Mesenteric fat pad (tissue), 1 donor: ENCODE measurements at regions not wholly inside any gene's neighbourhood (a gene's known extent, or its start where the extent isn't known, plus 50 kb on each side); places are given as distances from the start of the nearest gene placed in this dataset.
"Not testable (repeated sequence)": the region's sequence is repeated elsewhere in the genome, so short reads cannot be mapped to it uniquely, and the experiment has no call there.

Source experiments
- DNase-seq: peaks from one replicate; pipeline ENCODE4 v3.0.0-alpha.2; 2020; ENCODE audit warnings: low spot score
- donor health status: DM: yes; HTN: yes; CAD: no.

- DNase-seq: no peak
Observed at GRCh38 chr11:29260939-29261705, 755.7 kb downstream of the KCNA4 start.

GRCh38 chr11:29258411-29258810 lies 758.4 kb downstream of the KCNA4 start:
- DNase-seq: no peak

- DNase-seq: no peak
Observed at GRCh38 chr11:29256580-29256979, 760.2 kb downstream of the KCNA4 start.

GRCh38 chr11:29255401-29255800 lies 761.4 kb downstream of the KCNA4 start:
- DNase-seq: no peak

DNA sequence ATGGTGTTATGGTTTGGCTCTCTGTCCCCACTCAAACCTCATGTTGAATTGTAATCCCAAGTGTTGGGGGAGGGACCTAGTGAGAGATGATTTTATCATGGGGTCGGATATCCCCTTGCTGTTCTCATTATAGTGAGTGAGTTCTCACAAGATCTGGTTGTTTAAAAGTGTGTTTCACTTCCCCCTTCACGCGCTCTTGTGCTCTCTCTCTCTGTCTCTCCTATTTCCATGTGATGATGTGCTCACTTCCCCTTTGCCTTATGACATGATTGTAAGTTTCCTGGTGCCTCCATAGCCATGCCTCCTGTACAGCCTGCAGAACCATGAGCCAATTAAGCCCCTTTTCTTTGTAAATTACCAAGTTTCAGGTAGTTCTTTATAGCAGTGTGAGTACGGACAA lies 765.1 kb downstream of the KCNA4 start:
- no peak for DNase-seq

DNA sequence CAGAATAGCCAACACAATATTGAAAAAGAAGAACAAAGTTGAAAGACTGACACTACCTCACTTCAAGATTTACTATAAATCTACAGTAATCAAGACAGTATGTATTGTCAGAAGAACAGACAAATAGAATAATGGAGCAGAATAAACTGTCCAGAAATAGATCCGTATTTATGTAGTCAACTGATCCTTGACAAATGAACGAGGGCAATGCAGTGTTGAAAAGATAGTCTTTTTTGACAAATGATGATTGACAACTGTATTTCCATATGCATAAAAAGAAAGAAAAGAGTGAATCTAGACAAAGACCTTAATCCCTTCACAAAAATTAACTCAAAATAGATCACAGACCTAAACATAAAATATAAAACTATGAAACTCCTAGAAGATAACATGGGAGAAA lies 767.1 kb downstream of the KCNA4 start:
- no peak for DNase-seq

DNA sequence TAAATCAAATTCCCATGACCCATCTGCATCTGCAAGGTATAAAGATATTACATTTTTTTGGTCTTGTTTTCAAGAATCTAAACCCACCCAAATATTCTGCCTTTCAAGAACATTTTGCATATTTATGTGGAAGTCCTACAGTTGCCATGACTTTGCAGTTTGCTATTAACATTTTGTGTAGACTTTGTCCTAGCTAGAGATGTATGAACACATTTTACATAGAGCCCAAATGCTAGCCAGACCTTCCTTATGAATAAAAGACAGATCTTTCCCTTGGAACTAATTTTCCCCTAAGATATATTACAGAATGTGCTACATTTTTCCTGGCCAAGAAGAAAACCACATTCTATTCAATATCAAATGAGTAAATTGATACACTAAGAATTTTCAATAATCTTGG lies 772.5 kb downstream of the KCNA4 start:
- DNase-seq: no peak

DNA sequence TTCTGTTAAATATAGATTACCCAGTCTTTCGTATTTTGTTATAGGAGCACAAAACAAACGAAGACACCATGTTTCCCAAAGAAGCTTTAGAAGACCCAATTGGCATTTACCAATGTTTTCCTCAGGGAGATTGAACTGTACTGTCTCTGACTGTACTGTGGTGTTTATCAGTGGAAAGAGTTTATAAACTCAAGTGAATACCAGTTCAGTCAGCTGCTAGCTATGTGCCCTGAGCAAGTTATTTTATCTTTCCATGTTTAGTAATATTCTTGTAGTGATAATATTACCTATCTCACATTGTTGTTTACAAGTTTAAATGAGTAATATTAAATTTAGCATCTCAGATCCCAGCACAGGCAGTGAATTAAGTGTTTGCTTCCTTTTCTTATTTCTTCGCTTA lies 773.2 kb downstream of the KCNA4 start:
- DNase-seq: no peak

- DNase-seq: no peak
Observed at GRCh38 chr11:29231991-29232390, 784.8 kb downstream of the KCNA4 start.

DNA sequence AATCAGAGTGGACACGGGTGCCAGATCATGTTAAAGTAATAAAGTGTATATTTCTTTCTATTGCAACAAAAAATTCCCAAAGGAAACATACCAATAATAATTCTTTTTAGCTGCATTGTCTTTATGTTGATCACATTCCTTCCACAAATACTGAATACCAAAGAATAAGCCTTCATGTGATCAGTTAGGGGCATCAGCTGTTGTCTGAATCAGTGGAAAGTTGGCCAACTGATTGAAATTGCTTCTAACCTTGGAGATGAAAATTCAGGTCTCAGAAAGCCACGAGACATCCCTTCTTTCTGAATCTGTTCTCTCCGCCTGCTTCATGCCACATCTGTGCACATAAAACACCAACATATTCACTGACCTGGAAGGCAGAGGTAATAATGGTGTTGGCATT lies 785.2 kb downstream of the KCNA4 start:
- no peak for DNase-seq

GRCh38 chr11:29227811-29228210 lies 789.0 kb downstream of the KCNA4 start:
- no peak for DNase-seq

GRCh38 chr11:29224739-29225384 lies 792.0 kb downstream of the KCNA4 start:
- DNase-seq: no peak

DNA sequence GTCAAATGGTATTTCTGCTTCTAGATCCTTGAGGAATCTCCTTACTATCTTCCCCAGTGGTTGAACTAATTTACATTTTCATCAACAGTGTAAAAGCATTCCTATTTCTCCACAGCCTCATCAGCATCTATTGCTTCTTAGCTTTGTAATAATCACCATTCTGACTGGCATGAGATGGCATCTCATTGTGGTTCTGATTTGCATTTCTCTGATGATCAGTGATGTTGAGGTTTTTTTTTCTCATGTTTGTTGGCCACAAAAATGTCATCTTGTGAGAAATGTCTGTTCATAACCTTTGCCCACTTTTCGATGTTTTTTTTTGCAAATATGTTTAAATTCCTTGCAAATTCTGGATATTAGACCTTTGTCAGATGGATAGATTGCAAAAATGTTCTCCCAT lies 797.3 kb downstream of the KCNA4 start:
- not testable (repeated sequence) for DNase-seq

DNA sequence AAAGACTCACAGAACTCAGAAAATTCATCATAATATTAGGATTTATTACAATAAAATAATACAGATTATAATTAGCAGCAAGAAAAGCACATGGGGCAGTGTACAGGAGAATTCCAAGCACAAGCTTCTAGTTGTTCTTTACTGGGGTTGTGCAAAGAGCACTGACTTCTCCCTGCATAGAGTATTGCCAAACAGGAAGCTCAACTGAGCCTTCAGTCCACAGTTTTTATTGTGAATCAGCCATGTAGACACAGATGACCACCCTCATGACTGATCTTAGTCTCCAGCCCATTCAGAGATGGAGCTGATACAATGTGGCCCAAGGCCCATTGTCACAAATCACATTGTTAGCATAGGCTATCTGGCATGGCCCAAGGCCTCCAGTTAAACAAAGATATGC lies 798.9 kb downstream of the KCNA4 start:
- DNase-seq: no peak

DNA sequence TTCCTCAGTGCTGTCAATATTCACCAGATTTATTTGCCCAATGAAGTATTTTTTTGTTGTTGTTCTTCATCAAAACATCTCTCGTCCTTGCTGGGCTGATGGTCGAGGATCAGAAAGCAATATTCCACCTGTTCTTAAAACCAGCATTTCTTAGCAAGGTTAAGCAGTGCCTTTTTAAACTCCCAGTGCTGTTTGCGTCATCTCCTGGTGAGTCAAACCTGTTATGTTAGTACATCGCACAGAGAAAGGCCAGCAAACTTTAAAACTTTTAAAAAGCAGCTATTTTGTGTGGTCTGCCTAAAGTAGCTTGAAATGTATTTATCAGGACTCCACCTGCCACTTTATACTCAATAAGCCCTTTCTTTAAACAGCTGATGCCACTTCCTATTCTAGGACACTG lies 802.0 kb downstream of the KCNA4 start:
- no peak for DNase-seq

DNA sequence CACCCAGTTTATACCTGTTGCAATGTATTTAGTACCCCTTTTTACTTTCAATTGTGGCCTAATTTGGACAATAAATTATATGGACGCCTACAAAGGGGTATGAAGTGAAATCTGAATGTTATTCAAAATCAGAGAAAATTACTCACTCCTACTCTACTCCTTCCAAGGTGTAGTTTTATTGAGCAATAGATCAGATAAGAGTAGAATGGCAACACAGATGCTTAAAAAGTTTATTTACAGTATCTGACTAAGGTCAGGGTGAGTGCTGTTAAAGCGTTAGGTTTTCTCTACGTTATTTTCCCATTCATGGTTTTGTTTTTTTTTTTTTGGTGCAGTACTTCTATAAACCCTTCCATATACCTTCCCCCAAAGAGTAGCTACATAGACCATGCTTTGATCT lies 805.6 kb downstream of the KCNA4 start:
- DNase-seq: no peak

DNA sequence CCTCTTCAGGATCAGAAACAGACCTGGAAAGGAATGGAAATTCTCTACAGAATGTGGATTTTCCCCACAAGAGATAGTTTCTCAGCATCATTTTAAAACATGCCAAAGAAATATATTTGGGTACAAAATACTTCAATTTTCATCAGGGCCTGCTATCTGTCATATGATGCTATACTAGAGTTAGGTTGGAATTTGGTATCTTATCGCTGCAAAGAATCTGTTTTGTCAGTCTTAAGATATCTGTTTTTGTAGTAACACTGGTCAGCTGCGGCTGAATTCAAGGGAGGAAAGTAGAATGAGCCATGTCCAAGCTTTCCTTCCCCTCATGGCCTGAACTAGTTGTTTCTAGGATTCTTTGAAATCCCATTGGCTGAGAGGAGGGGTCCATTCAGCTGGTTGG lies 806.4 kb downstream of the KCNA4 start:
- no peak for DNase-seq

- no peak for DNase-seq
Observed at GRCh38 chr11:29208117-29208516, 808.7 kb downstream of the KCNA4 start.

DNA sequence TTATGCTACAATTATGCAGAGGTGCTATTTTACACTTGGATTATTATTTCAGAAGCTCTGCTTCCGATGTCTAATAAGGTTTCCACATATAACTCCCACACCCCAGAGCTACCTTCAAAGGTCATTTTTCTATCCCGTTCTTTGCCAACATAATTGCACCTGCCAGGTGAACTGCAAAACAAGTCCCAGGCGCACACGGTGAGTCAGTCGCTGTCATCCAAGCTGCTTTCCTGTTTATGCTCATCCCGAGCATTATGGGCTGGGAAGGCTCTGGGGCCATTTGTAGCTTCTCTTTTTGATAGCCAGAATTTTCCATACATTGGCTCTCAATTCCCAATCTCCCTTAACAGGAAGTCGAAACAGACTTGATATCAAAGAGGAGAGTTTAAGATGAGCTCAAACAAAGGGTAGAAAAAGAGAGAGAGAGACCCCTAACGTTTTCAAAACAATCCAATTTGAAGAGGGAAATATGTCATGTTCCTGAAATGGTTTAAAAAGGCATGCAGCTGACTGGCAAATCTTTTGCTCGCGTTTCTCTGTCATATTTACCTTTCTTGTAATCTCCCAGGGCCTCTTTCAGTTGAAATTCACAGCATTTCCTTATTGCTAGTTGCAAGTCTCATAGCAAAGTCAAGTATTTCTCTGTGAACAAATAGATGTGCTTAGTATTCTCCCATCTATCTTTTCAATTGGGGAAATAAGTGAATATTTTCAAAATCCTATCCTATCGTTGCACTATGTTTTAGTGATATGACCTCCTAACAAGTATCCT lies 815.9 kb downstream of the KCNA4 start:
- no peak for DNase-seq

- DNase-seq: no peak
Observed at GRCh38 chr11:29190313-29190712, 826.5 kb downstream of the KCNA4 start.

DNA sequence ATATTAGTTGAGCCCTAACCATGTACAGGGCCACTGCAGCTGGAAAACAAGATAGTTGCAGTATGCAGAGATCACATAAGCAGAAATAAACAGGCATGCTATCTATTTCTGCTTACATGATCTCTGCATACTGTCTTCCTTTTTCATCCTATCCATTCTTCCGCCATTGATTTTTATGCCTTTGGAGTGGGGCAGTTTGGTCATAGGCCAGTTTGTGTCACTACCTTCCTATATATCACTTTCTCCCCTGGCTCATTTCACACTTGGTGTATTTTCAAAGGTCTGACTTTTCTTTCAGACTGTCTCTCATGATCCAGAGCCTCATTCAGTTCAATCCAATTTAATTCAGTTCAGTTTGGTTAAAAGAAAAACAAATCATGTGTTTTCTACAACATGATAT lies 829.6 kb downstream of the KCNA4 start:
- no peak for DNase-seq
